Stomach (tissue), 8 donors: ENCODE measurements at regions not wholly inside any gene's neighbourhood (a gene's known extent, or its start where the extent isn't known, plus 50 kb on each side); places are given as distances from the start of the nearest gene placed in this dataset.

Experiments used
- DNase-seq, 2 donors: peaks; one replicate each; pipeline versions ENCODE4 v3.0.0 to v3.0.0-alpha.2; 2013 to 2019
- H3K27ac ChIP-seq, 5 donors: fragments of 200-600 bp in 4 of 5; sonication (generic) in 4 of 5; one replicate each; pipeline ENCODE4 v1.5.1; 2013 to 2019; ENCODE audit warnings: mild to moderate bottlenecking in 1 of 5, moderate library complexity in 1 of 5
- H3K27me3 ChIP-seq, 3 donors: fragments of 200-600 bp; sonication (generic); one replicate each; pipeline ENCODE4 v1.5.1; 2017 to 2019; ENCODE audit warnings: mixed run types in 1 of 3
- H3K36me3 ChIP-seq, 4 donors: fragments of 200-600 bp; sonication (generic); 1 replicate in 3 of 4; 2 replicates in 1 of 4; pipeline ENCODE4 v1.5.1; 2016 to 2019
- H3K4me1 ChIP-seq, 4 donors: fragments of 200-600 bp; sonication (generic); one replicate each; pipeline ENCODE4 v1.5.1; 2016 to 2019
- H3K4me3 ChIP-seq, 4 donors: fragments of 200-600 bp; sonication (generic) in 3 of 4; one replicate each; pipeline ENCODE4 v1.5.1; 2016 to 2019; ENCODE audit warnings: mild to moderate bottlenecking in 1 of 4
- H3K9me3 ChIP-seq, 4 donors: fragments of 200-600 bp; sonication (generic); one replicate each; pipeline ENCODE4 v1.5.1; 2016 to 2019
- CTCF ChIP-seq, 7 experiments: fragments of 450-650 bp in 4 of 7; fragments of 200-600 bp in 3 of 7; sonication (generic) in 3 of 7; IDR thresholded peaks; one replicate each; pipeline ENCODE4 v1.5.1; 2016 to 2019; ENCODE audit warnings: antibody characterized with exemption in 7 of 7, control low read depth in 2 of 7, mild to moderate bottlenecking in 1 of 7
- EP300 ChIP-seq: sonication (generic); formaldehyde crosslinking; IDR thresholded peaks from one replicate; pipeline ENCODE4 v1.6.1; 2017; ENCODE audit warnings: antibody characterized with exemption
- POLR2A ChIP-seq, 4 donors: fragments of 450-650 bp; IDR thresholded peaks; one replicate each; pipeline ENCODE4 v1.6.1; 2016; ENCODE audit warnings: antibody characterized with exemption in 4 of 4, control low read depth in 2 of 4, mild to moderate bottlenecking in 1 of 4, moderate library complexity in 1 of 4
- POLR2AphosphoS5 ChIP-seq, 3 donors: sonication (generic); formaldehyde crosslinking; IDR thresholded peaks; one replicate each; pipeline ENCODE4 v1.6.1; 2016; ENCODE audit warnings: antibody characterized with exemption in 3 of 3
- WGBS, 5 donors: extraction: QIAGEN DNeasy Blood & Tissue Kit in 3 of 5; methylation state at CpG; one replicate each; pipeline versions ENCODE4 v1.1.5 to v1.1.7; 2013 to 2018; 5-methylcytosine and 5-hydroxymethylcytosine counted together
- intact Hi-C: fragments of 100-400 bp; cut with DNase I; formaldehyde crosslinking; loops from one replicate; pipeline ENCODE4 v1.15.1; 2023; ENCODE audit warnings: low total_unique reads
- donor health status: healthy with polysubstance abuse.
- donor health status: Bipolar disorder and iron deficiency.
- donor health status: healthy.

- no peak for DNase-seq
- Histone ChIP-seq H3K9me3 (no peaks in the 10 kb centered on the region), H3K27ac (no peak overlapping the region), H3K27me3 (peaks cover 0 to 17% (median 0%) of the 10 kb centered on the region in 3 donors), H3K4me3 (no peak overlapping the region), H3K4me1 (no peaks in the 10 kb centered on the region), H3K36me3 (no peaks in the 10 kb centered on the region)
- intact Hi-C loops, result no loop called here
- WGBS, 5 donors, result 71 to 88% (median 77%) methylated on average over 2 of the region's 2 CpGs
- TF ChIP-seq CTCF (IDR thresholded peaks at IDR 0.05), result no peak
- TF ChIP-seq POLR2A (IDR thresholded peaks at IDR 0.05), result no peak
- TF ChIP-seq POLR2AphosphoS5 (IDR thresholded peaks at IDR 0.05), result no peak
- TF ChIP-seq EP300, result no peak
These were observed 109.6 kb upstream of the CXCL14 start for GRCh38 chr5:135688385-135688784.

- Histone ChIP-seq H3K9me3 (peaks cover 0 to 36% (median 27%) of the 10 kb centered on the region in 4 donors), H3K4me1 (no peaks in the 10 kb centered on the region), H3K36me3 (no peaks in the 10 kb centered on the region), H3K4me3 (no peak overlapping the region), H3K27me3 (peaks cover 0 to 6% (median 0%) of the 10 kb centered on the region in 3 donors), H3K27ac (no peak overlapping the region)
- intact Hi-C loops, result no loop called here
- no peak for TF ChIP-seq CTCF (IDR thresholded peaks at IDR 0.05)
- TF ChIP-seq EP300, result no peak
- TF ChIP-seq POLR2AphosphoS5 (IDR thresholded peaks at IDR 0.05), result no peak
- no peak for TF ChIP-seq POLR2A (IDR thresholded peaks at IDR 0.05)
- DNase-seq, result no peak
These were observed 104.4 kb upstream of the CXCL14 start for GRCh38 chr5:135683189-135683588.

- WGBS, 5 donors, result 74 to 86% (median 82%) methylated on average over 5 of the region's 5 CpGs
- TF ChIP-seq POLR2A (IDR thresholded peaks at IDR 0.05), result no peak
- TF ChIP-seq EP300, result no peak
- no peak for TF ChIP-seq CTCF (IDR thresholded peaks at IDR 0.05)
- TF ChIP-seq POLR2AphosphoS5 (IDR thresholded peaks at IDR 0.05), result no peak
- DNase-seq, result no peak
- no peak overlapping the region for H3K27ac ChIP-seq
- H3K4me1 ChIP-seq, result no peaks in the 10 kb centered on the region
- intact Hi-C loops, result no loop called here
- no peaks in the 10 kb centered on the region for H3K36me3 ChIP-seq
- peaks cover 0 to 6% (median 0%) of the 10 kb centered on the region in 3 donors for H3K27me3 ChIP-seq
- H3K9me3 ChIP-seq, result peaks cover 0 to 49% (median 36%) of the 10 kb centered on the region in 4 donors
- H3K4me3 ChIP-seq, result no peak overlapping the region
These were observed 101.9 kb upstream of the CXCL14 start for GRCh38 chr5:135680713-135681112.

- Histone ChIP-seq H3K4me3 (no peak overlapping the region), H3K27me3 (no peaks in the 10 kb centered on the region), H3K9me3 (peaks cover 0 to 62% (median 37%) of the 10 kb centered on the region in 4 donors), H3K4me1 (no peaks in the 10 kb centered on the region), H3K27ac (no peak overlapping the region), H3K36me3 (no peaks in the 10 kb centered on the region)
- WGBS, 5 donors, result 77 to 88% (median 81%) methylated on average over 2 of the region's 2 CpGs
- TF ChIP-seq POLR2AphosphoS5 (IDR thresholded peaks at IDR 0.05) (no peak), POLR2A (IDR thresholded peaks at IDR 0.05) (no peak), CTCF (IDR thresholded peaks at IDR 0.05) (no peak), EP300 (no peak)
- DNase-seq, result no peak
- intact Hi-C loops, result no loop called here
These were observed 100.0 kb upstream of the CXCL14 start for GRCh38 chr5:135678640-135679268.
